GM12891 (cell line): ENCODE measurements at regions not wholly inside any gene's neighbourhood (a gene's known extent, or its start where the extent isn't known, plus 50 kb on each side); places are given as distances from the start of the nearest gene placed in this dataset.

ENCODE experiments used
- PAX5 ChIP-seq: IDR thresholded peaks from 2 replicates; pipeline ENCODE4 v1.6.1; 2011; ENCODE audit warnings: low read length, moderate library complexity, mild to moderate bottlenecking; ENCODE audit not compliant: insufficient read depth, severe bottlenecking
- POLR2A ChIP-seq: IDR thresholded peaks from 2 replicates; pipeline ENCODE4 v1.6.1; 2011; ENCODE audit warnings: low read depth, low read length, control low read depth
- POLR2AphosphoS5 ChIP-seq: IDR thresholded peaks from 2 replicates; pipeline ENCODE4 v1.6.1; 2011; ENCODE audit warnings: low read depth, low read length, control low read depth
- SPI1 ChIP-seq: IDR thresholded peaks from 2 replicates; pipeline ENCODE4 v1.6.1; 2011; ENCODE audit warnings: low read depth, low read length, control low read depth
- TAF1 ChIP-seq: IDR thresholded peaks from 2 replicates; pipeline ENCODE4 v1.6.1; 2011; ENCODE audit warnings: low read depth, low read length, control low read depth

DNA sequence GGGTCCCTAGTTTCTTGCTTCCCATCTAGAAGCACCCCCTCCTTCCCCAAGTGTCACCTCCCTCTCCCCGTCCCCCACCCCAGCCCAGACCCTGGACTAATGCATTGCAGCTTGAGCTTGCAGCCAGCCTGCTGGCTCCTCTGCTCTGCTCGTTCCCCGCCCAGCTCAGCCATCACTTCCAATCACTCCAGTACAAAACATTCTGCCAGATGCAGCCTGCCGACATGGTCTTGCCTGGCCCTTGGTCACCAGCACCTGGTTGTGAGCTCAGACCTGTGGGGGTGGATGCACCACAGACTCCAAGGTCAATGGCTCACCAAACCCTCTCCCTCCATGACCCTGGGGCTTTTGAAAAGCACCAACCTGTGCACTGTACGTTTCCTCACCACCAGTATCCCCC, 172.9 kb upstream of the SMIM23 start:
- TF ChIP-seq POLR2A = no peak
- no peak for TF ChIP-seq POLR2AphosphoS5
- no peak for TF ChIP-seq TAF1
- TF ChIP-seq SPI1 = no peak
- TF ChIP-seq PAX5 = no peak
